ENCODE measurements at regions not wholly inside any gene's neighbourhood (a gene's known extent, or its start where the extent isn't known, plus 50 kb on each side); places are given as distances from the start of the nearest gene placed in this dataset.

DNA sequence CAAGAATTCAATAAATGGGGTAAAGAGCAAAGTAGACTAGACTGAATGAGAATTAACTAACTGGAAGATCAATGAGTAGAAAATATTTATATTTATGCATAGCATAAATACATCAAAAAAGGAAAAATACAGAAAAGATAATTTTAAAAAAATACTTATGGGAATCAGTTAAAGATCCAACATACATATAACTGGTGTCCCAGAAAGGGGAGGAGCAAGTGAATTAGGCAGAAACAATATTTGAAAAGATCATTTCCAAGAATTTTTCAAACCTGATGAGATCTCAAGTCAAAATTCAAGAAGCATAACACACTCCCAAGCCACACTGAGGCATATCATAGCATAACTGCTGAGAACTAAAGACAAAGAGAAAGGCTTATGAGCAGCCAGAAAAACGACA is 62.7 kb upstream of the SHISAL1 start:
- TF ChIP-seq, protein P1, sequence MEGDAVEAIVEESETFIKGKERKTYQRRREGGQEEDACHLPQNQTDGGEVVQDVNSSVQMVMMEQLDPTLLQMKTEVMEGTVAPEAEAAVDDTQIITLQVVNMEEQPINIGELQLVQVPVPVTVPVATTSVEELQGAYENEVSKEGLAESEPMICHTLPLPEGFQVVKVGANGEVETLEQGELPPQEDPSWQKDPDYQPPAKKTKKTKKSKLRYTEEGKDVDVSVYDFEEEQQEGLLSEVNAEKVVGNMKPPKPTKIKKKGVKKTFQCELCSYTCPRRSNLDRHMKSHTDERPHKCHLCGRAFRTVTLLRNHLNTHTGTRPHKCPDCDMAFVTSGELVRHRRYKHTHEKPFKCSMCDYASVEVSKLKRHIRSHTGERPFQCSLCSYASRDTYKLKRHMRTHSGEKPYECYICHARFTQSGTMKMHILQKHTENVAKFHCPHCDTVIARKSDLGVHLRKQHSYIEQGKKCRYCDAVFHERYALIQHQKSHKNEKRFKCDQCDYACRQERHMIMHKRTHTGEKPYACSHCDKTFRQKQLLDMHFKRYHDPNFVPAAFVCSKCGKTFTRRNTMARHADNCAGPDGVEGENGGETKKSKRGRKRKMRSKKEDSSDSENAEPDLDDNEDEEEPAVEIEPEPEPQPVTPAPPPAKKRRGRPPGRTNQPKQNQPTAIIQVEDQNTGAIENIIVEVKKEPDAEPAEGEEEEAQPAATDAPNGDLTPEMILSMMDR (IDR thresholded peaks at IDR 0.05), result no peak
- no peak for TF ChIP-seq EP300 (IDR thresholded peaks at IDR 0.05)
- TF ChIP-seq POLR2A (IDR thresholded peaks at IDR 0.05), result no peak

Measured in gastroesophageal sphincter (tissue), 3 donors.